MCF 10A (cell line): ENCODE measurements at regions not wholly inside any gene's neighbourhood (a gene's known extent, or its start where the extent isn't known, plus 50 kb on each side); places are given as distances from the start of the nearest gene placed in this dataset.
"Not testable (repeated sequence)": the region's sequence is repeated elsewhere in the genome, so short reads cannot be mapped to it uniquely, and the experiment has no call there.

Source experiments
- BruUV-seq: library from RNA; stranded (reverse); fragments of 400-500 nt; replicated peaks from 2 replicates; lab custom pipeline; 2021; lab: Mats Ljungman, UMichigan
- CTCF ChIA-PET: fragments of 300-600 bp; sonication (Branson Sonifier 250); formaldehyde crosslinking; extraction: SDS; loops from one replicate; lab custom pipeline; 2021; ENCODE audit warnings: antibody characterized with exemption, inconsistent platforms; lab: Yijun Ruan, JAX
- POLR2A ChIA-PET: fragments of 300-600, 350-650 bp; sonication (Branson Sonifier 250); formaldehyde crosslinking; extraction: SDS; loops from one replicate; lab custom pipeline; 2020; ENCODE audit warnings: antibody characterized with exemption, inconsistent platforms; lab: Yijun Ruan, JAX
- DNase-seq: peaks from one replicate; pipeline ENCODE4 v3.0.0-alpha.2; 2018; ENCODE audit not compliant: unreplicated experiment
- H3K27ac Mint-ChIP-seq: one replicate; pipeline ENCODE4 v1.8.0; 2022; ENCODE audit warnings: mild to moderate bottlenecking, low read depth, mixed read lengths; ENCODE audit not compliant: unreplicated experiment
- H3K27me3 Mint-ChIP-seq: one replicate; pipeline ENCODE4 v1.8.0; 2022; ENCODE audit warnings: mixed read lengths; ENCODE audit not compliant: insufficient read depth, unreplicated experiment
- H3K36me3 Mint-ChIP-seq: one replicate; pipeline ENCODE4 v1.8.0; 2022; ENCODE audit warnings: mild to moderate bottlenecking, moderate library complexity, mixed read lengths; ENCODE audit not compliant: insufficient read depth, unreplicated experiment
- H3K4me1 Mint-ChIP-seq: one replicate; pipeline ENCODE4 v1.8.0; 2022; ENCODE audit warnings: mixed read lengths; ENCODE audit not compliant: insufficient read depth, unreplicated experiment
- H3K4me3 Mint-ChIP-seq: one replicate; pipeline ENCODE4 v1.8.0; 2022; ENCODE audit warnings: mild to moderate bottlenecking, moderate library complexity, mixed read lengths; ENCODE audit not compliant: unreplicated experiment
- H3K9me3 Mint-ChIP-seq: one replicate; pipeline ENCODE4 v1.8.0; 2022; ENCODE audit warnings: mixed read lengths; ENCODE audit not compliant: unreplicated experiment
- intact Hi-C: fragments of 100-400 bp; cut with micrococcal nuclease; formaldehyde crosslinking; loops from 2 replicates; pipeline ENCODE4 v1.14.1; 2022

GRCh38 chr7:150028344-150029012 lies 154.7 kb downstream of the ATP6V0E2 start:
- POLR2A ChIA-PET, H3K27me3 Mint-ChIP-seq, intact Hi-C loops, H3K4me3 Mint-ChIP-seq, BruUV-seq, H3K9me3 Mint-ChIP-seq, H3K36me3 Mint-ChIP-seq, H3K27ac Mint-ChIP-seq, CTCF ChIA-PET, H3K4me1 Mint-ChIP-seq, DNase-seq: not testable (repeated sequence)

GRCh38 chr7:150029013-150029389 lies 155.2 kb downstream of the ATP6V0E2 start:
- H3K36me3 Mint-ChIP-seq, H3K27me3 Mint-ChIP-seq, H3K27ac Mint-ChIP-seq, H3K9me3 Mint-ChIP-seq, CTCF ChIA-PET, intact Hi-C loops, BruUV-seq, H3K4me3 Mint-ChIP-seq, DNase-seq, H3K4me1 Mint-ChIP-seq, POLR2A ChIA-PET: not testable (repeated sequence)

GRCh38 chr7:150031733-150032132 lies 158.0 kb downstream of the ATP6V0E2 start:
- H3K9me3 Mint-ChIP-seq, H3K27ac Mint-ChIP-seq, H3K27me3 Mint-ChIP-seq, intact Hi-C loops, H3K36me3 Mint-ChIP-seq, BruUV-seq, H3K4me3 Mint-ChIP-seq, POLR2A ChIA-PET, CTCF ChIA-PET, H3K4me1 Mint-ChIP-seq, DNase-seq: not testable (repeated sequence)

- H3K4me1 Mint-ChIP-seq, DNase-seq, H3K27ac Mint-ChIP-seq, H3K9me3 Mint-ChIP-seq, POLR2A ChIA-PET, H3K36me3 Mint-ChIP-seq, intact Hi-C loops, H3K27me3 Mint-ChIP-seq, BruUV-seq, H3K4me3 Mint-ChIP-seq, CTCF ChIA-PET: not testable (repeated sequence)
These were observed 159.9 kb downstream of the ATP6V0E2 start for GRCh38 chr7:150033711-150034110.

GRCh38 chr7:150035769-150036168 lies 162.0 kb downstream of the ATP6V0E2 start:
- intact Hi-C loops, BruUV-seq, POLR2A ChIA-PET, H3K27ac Mint-ChIP-seq, H3K4me3 Mint-ChIP-seq, CTCF ChIA-PET, DNase-seq, H3K9me3 Mint-ChIP-seq, H3K27me3 Mint-ChIP-seq, H3K36me3 Mint-ChIP-seq, H3K4me1 Mint-ChIP-seq: not testable (repeated sequence)

- DNase-seq, H3K4me3 Mint-ChIP-seq, H3K27me3 Mint-ChIP-seq, BruUV-seq, CTCF ChIA-PET, H3K9me3 Mint-ChIP-seq, H3K36me3 Mint-ChIP-seq, H3K27ac Mint-ChIP-seq, POLR2A ChIA-PET, intact Hi-C loops, H3K4me1 Mint-ChIP-seq: not testable (repeated sequence)
These were observed 165.3 kb downstream of the ATP6V0E2 start for GRCh38 chr7:150039061-150039460.

- BruUV-seq, intact Hi-C loops: not testable (repeated sequence)
These were observed 168.5 kb downstream of the ATP6V0E2 start for GRCh38 chr7:150042281-150042680.

GRCh38 chr7:150044771-150045170 lies 171.0 kb downstream of the ATP6V0E2 start:
- CTCF ChIA-PET, result interaction anchor here (0.6 kb wide), 1 partner anchor 747 kb away, joined by 5 read pairs; no protein-coding TSS in a partner anchor
- H3K27me3 Mint-ChIP-seq, POLR2A ChIA-PET, H3K36me3 Mint-ChIP-seq, H3K27ac Mint-ChIP-seq, H3K4me1 Mint-ChIP-seq, H3K9me3 Mint-ChIP-seq, BruUV-seq, H3K4me3 Mint-ChIP-seq, intact Hi-C loops: not testable (repeated sequence)
- DNase-seq, result peak; percentile 25

More at GRCh38 chr7:150042281-150042680, 168.5 kb downstream of the ATP6V0E2 start:
- DNase-seq, H3K9me3 Mint-ChIP-seq, H3K4me1 Mint-ChIP-seq, CTCF ChIA-PET, POLR2A ChIA-PET, H3K27ac Mint-ChIP-seq, H3K36me3 Mint-ChIP-seq, H3K27me3 Mint-ChIP-seq, H3K4me3 Mint-ChIP-seq: not testable (repeated sequence)
